GOT3 (cell line): ENCODE measurements at regions not wholly inside any gene's neighbourhood (a gene's known extent, or its start where the extent isn't known, plus 50 kb on each side); places are given as distances from the start of the nearest gene placed in this dataset.

Experiments
- DNase-seq: peaks from one replicate; lab custom pipeline; 2025; ENCODE audit warnings: mixed read lengths; lab: John Stamatoyannopoulos, UW

DNA sequence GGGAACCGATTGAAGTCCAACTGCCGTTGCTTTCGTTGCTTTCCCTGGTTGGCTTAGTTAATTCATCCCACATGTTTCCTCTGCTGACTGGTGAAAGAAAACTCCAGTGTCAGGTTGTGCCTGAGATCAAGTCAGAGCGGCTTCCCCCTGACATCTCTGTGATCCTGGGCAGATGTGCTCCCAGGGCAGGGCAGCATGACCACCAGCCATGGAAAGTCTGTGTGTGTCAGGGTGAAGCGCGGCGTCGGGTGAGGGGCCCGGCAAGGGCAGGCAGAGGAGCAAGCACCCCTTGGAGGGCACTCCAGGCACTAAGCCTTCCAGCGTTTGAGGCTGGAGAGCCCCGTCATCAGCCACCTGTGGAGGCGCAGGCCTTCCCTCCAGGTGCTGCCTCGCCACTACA is 54.5 kb upstream of the IGF1 start:
- no peak for DNase-seq

DNA sequence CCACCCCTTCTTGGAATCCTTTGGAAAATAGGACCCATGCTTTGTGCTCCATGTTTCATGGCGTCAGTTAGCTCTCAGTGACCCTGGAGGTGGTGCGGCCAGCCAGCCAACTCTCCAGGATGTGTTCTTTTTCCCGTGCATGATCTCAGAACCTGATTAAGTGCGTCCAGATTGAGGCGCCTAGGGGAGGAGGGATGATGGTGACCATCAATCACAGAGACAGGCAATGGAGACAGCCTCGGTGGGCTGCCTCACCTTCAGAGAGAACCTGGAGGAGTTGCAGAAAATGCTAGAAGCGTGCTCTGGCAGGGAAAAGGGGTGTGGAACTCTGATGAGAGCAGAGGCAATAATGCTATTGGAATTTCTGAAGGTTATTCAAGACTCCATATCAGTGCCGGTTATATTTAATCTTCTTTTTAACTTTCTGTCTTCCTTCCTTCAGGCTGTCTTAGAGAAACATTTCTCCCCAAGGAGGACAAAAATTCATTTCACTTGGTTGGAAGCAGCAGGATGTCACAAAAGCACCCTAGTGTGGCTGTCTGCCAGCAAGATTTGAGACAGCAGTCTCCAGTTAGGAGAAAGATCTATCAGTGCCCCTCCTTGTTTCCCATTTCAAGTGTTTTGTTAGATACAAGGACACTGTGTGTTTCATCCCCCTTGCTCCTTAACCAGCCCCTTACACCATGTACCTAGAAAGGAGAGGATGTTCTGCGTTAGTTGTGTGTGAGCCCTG is 53.3 kb upstream of the IGF1 start:
- no peak for DNase-seq
